ENCODE measurements at regions not wholly inside any gene's neighbourhood (a gene's known extent, or its start where the extent isn't known, plus 50 kb on each side); places are given as distances from the start of the nearest gene placed in this dataset.

DNA sequence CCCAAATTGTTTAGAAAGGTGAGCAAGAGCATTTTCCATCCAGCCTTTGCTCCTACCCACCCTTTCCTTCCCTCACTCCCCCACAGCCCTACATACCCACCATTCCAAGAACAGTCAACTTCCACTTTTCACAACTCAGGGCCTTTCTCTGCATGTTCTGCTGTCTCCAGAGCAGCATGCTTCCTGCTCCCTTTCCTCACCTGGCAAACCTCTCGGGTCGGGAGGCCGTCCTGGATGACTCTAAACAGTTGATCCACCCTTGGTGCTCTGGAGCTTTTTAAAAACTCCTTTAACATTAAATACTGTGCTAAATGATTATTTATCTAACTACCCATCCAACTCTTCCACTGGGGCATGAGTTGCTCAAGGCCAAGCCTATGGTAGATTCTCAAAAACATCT is 200.6 kb downstream of the SETD4 start:
- ChIA-PET POLR2A (no interaction called here), CTCF (interaction anchor here (0.6 kb wide), 1 partner anchor 10 kb away, joined by 3 read pairs; no protein-coding TSS in a partner anchor)
- H4K20me1 ChIP-seq (ENCODE audit: insufficient read depth) = no peaks in the 10 kb centered on the region
- WGBS (ENCODE audit: low lambda C conversion rate) = 11% methylated on average over 3 of the region's 3 CpGs
- no peaks in the 10 kb centered on the region for H3F3A ChIP-seq (replicated peaks; ENCODE audit: insufficient read depth)
- no peak for DNase-seq
- TF ChIP-seq, protein P1, sequence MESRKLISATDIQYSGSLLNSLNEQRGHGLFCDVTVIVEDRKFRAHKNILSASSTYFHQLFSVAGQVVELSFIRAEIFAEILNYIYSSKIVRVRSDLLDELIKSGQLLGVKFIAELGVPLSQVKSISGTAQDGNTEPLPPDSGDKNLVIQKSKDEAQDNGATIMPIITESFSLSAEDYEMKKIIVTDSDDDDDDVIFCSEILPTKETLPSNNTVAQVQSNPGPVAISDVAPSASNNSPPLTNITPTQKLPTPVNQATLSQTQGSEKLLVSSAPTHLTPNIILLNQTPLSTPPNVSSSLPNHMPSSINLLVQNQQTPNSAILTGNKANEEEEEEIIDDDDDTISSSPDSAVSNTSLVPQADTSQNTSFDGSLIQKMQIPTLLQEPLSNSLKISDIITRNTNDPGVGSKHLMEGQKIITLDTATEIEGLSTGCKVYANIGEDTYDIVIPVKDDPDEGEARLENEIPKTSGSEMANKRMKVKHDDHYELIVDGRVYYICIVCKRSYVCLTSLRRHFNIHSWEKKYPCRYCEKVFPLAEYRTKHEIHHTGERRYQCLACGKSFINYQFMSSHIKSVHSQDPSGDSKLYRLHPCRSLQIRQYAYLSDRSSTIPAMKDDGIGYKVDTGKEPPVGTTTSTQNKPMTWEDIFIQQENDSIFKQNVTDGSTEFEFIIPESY (IDR thresholded peaks at IDR 0.05; ENCODE audit: borderline replicate concordance, low read depth) = no peak
- TF ChIP-seq CHD2 (IDR thresholded peaks at IDR 0.05; ENCODE audit: low read length, partially characterized antibody) (no peak), FOXJ3 (CRISPR knock-in tag; IDR thresholded peaks at IDR 0.05) (no peak), TCF12 (IDR thresholded peaks at IDR 0.05) (no peak), RXRA (IDR thresholded peaks at IDR 0.05; ENCODE audit: borderline replicate concordance, low read depth) (no peak), SIN3A (IDR thresholded peaks at IDR 0.05; ENCODE audit: borderline replicate concordance, low read depth, low read length) (no peak), MXI1 (IDR thresholded peaks at IDR 0.05; ENCODE audit: low read depth, low read length) (no peak), FOXM1 (IDR thresholded peaks at IDR 0.05; ENCODE audit: low read depth) (no peak), ELF1 (IDR thresholded peaks at IDR 0.05) (no peak), FOSL2 (IDR thresholded peaks at IDR 0.05; ENCODE audit: borderline replicate concordance, low read depth) (no peak), GATA2 (CRISPR knock-in tag; IDR thresholded peaks at IDR 0.05) (no peak), EP300 (IDR thresholded peaks at IDR 0.05; ENCODE audit: borderline replicate concordance in 1 of 2, low read depth in 1 of 2, low read length in 1 of 2) (no peak)
- TF ChIP-seq, protein P2, sequence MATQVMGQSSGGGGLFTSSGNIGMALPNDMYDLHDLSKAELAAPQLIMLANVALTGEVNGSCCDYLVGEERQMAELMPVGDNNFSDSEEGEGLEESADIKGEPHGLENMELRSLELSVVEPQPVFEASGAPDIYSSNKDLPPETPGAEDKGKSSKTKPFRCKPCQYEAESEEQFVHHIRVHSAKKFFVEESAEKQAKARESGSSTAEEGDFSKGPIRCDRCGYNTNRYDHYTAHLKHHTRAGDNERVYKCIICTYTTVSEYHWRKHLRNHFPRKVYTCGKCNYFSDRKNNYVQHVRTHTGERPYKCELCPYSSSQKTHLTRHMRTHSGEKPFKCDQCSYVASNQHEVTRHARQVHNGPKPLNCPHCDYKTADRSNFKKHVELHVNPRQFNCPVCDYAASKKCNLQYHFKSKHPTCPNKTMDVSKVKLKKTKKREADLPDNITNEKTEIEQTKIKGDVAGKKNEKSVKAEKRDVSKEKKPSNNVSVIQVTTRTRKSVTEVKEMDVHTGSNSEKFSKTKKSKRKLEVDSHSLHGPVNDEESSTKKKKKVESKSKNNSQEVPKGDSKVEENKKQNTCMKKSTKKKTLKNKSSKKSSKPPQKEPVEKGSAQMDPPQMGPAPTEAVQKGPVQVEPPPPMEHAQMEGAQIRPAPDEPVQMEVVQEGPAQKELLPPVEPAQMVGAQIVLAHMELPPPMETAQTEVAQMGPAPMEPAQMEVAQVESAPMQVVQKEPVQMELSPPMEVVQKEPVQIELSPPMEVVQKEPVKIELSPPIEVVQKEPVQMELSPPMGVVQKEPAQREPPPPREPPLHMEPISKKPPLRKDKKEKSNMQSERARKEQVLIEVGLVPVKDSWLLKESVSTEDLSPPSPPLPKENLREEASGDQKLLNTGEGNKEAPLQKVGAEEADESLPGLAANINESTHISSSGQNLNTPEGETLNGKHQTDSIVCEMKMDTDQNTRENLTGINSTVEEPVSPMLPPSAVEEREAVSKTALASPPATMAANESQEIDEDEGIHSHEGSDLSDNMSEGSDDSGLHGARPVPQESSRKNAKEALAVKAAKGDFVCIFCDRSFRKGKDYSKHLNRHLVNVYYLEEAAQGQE (IDR thresholded peaks at IDR 0.05; ENCODE audit: low read depth, low read length) = no peak
- H3K9ac ChIP-seq = no peak overlapping the region
- H3K27ac ChIP-seq (ENCODE audit: low read depth in 2 of 2, low read length in 1 of 2) = no peak overlapping the region
- H3K9me3 ChIP-seq = no peaks in the 10 kb centered on the region
- H3K4me1 ChIP-seq (ENCODE audit: control insufficient read depth in 1 of 2, insufficient read depth in 2 of 2, low read depth in 1 of 2, low read length in 1 of 2) = peaks cover 0 to 7% of the 10 kb centered on the region in 2 experiments; a peak in 1 of 4 replicates
- H3K4me3 ChIP-seq (ENCODE audit: low read depth in 2 of 2, low read length in 1 of 2) = no peak overlapping the region
- no peak overlapping the region for H2AFZ ChIP-seq (ENCODE audit: low read depth)
- H3K9me2 ChIP-seq = no peaks in the 10 kb centered on the region
- no peaks in the 10 kb centered on the region for H3K79me2 ChIP-seq (ENCODE audit: insufficient read depth)
- no peaks in the 10 kb centered on the region for H3K36me3 ChIP-seq (replicated peaks in 1 of 2; ENCODE audit: control insufficient read depth in 1 of 2, insufficient read depth in 2 of 2, low read length in 1 of 2)
- no peak overlapping the region for H3K4me2 ChIP-seq
- H3K27me3 ChIP-seq (ENCODE audit: insufficient read depth) = peaks cover 5% of the 10 kb centered on the region; the same call in 1 of the 2 replicates

All from SK-N-SH (cell line).